KOPT-K1 (cell line): ENCODE measurements at regions not wholly inside any gene's neighbourhood (a gene's known extent, or its start where the extent isn't known, plus 50 kb on each side); places are given as distances from the start of the nearest gene placed in this dataset.
"Not testable (repeated sequence)": the region's sequence is repeated elsewhere in the genome, so short reads cannot be mapped to it uniquely, and the experiment has no call there.

Experiments
- H3K27ac ChIP-seq: fragments of 200-600 bp; sonication (generic); 2 replicates; pipeline ENCODE4 v1.5.1; 2016; ENCODE audit warnings: antibody characterized with exemption, mild to moderate bottlenecking, low read depth, low read length; ENCODE audit not compliant: poor library complexity, severe bottlenecking
- H3K36me3 ChIP-seq: fragments of 200-600 bp; sonication (generic); 2 replicates; pipeline ENCODE4 v1.5.1; 2017; ENCODE audit warnings: antibody characterized with exemption, mild to moderate bottlenecking, low read length, moderate library complexity; ENCODE audit not compliant: insufficient read depth
- H3K9me3 ChIP-seq: fragments of 200-600 bp; sonication (generic); 2 replicates; pipeline ENCODE4 v1.5.1; 2017; ENCODE audit warnings: antibody characterized with exemption, low read length, mild to moderate bottlenecking; ENCODE audit not compliant: insufficient read depth, poor library complexity, severe bottlenecking

- H3K27ac ChIP-seq, result no peak overlapping the region
- H3K36me3 ChIP-seq, result no peaks in the 10 kb centered on the region
- H3K9me3 ChIP-seq, result no peaks in the 10 kb centered on the region
These were observed 2216.6 kb upstream of the RAG2 start for GRCh38 chr11:38814670-38815069.

- Histone ChIP-seq H3K27ac (no peak overlapping the region), H3K9me3 (no peaks in the 10 kb centered on the region), H3K36me3 (no peaks in the 10 kb centered on the region)
These were observed 2211.5 kb upstream of the RAG2 start for GRCh38 chr11:38809521-38809920.

GRCh38 chr11:38796281-38796680 lies 2198.2 kb upstream of the RAG2 start:
- Histone ChIP-seq H3K36me3 (no peaks in the 10 kb centered on the region), H3K27ac (no peak overlapping the region), H3K9me3 (no peaks in the 10 kb centered on the region)

GRCh38 chr11:38795027-38795426 lies 2197.0 kb upstream of the RAG2 start:
- Histone ChIP-seq H3K9me3 (no peaks in the 10 kb centered on the region), H3K36me3 (no peaks in the 10 kb centered on the region), H3K27ac (no peak overlapping the region)

GRCh38 chr11:38791346-38791961 lies 2193.4 kb upstream of the RAG2 start:
- Histone ChIP-seq H3K36me3 (no peaks in the 10 kb centered on the region), H3K9me3 (no peaks in the 10 kb centered on the region), H3K27ac (no peak overlapping the region)

DNA sequence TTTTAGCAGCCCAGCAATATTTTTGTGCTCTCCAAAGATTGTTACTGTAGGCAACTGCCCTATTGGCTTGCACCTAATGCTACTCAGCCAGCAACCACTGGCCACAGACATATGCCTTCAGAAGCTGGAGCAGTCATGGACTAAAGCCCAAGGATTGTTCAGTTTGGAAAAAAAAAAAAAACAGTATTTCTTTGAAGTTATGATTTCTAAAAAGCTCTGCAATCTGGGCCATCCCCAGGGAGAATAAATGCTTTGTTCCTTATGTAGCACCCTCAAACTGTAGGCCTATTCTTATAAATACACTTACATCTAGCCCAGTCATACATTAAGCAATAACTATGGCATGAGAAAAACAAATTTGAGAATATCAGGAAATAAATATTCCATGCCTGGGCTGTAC lies 2190.5 kb upstream of the RAG2 start:
- H3K36me3 ChIP-seq, result no peaks in the 10 kb centered on the region
- H3K27ac ChIP-seq, result no peak overlapping the region
- H3K9me3 ChIP-seq, result no peaks in the 10 kb centered on the region

DNA sequence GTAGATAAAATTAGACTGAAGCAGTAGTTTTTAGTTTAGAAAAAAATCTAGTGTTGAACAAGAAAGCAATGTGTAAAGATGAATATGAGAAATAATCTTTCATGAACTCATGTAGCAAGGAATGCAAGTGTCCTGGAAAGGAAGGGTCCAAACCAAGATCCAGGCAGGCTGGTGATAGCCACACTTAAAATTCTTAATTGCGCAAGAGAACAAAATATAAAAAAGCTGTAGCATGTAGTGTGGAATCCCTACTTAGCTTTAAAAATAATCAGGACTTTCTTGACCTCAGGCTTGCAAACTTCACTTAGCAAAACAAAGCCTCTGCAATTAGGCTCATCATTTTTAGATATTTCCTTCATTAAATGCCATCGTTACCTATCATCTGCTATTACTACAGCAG lies 2186.1 kb upstream of the RAG2 start:
- Histone ChIP-seq H3K9me3 (no peaks in the 10 kb centered on the region), H3K36me3 (no peaks in the 10 kb centered on the region), H3K27ac (no peak overlapping the region)

GRCh38 chr11:38766796-38767195 lies 2168.8 kb upstream of the RAG2 start:
- no peak overlapping the region for H3K27ac ChIP-seq
- no peaks in the 10 kb centered on the region for H3K9me3 ChIP-seq
- H3K36me3 ChIP-seq, result no peaks in the 10 kb centered on the region

DNA sequence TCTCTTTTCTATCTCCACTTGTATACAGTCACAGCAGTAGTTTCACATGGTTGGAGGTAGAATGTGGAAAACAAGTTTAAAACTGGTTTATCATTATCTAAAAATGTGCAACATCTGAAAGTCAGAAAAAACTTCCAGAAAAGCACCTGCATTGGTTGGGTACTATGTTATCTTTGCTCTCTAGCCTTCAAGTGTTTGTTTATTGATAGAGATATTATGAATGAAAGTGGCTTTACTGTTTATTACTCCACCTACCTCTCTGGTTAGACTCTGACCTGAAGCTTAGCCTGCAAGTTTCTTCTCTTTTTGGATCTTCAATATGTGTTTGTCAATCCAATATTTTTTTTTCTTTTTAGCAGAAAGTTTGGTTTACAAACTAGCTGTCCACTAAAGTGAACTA lies 2161.4 kb upstream of the RAG2 start:
- Histone ChIP-seq H3K36me3 (no peaks in the 10 kb centered on the region), H3K9me3 (no peaks in the 10 kb centered on the region), H3K27ac (no peak overlapping the region)

DNA sequence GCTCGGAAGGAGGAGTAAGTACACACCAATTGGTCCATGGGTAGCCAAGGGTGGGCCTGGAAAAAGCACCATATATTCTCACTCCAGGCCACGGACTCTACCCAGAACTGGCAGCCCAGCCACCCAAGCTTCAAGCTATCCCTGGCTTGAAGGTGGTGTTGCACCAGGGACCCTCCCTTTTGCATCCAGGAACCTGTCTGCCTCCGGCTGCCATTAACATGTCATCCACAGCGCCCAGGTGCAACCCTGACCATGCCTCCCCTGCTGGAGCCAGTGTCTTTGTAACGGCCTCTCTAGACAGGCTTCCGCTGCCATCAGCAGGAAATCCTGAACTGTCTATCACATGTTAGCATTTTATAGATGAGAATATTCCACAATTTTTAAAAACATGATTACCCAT lies 2158.5 kb upstream of the RAG2 start:
- Histone ChIP-seq H3K9me3 (no peaks in the 10 kb centered on the region), H3K27ac (no peak overlapping the region), H3K36me3 (no peaks in the 10 kb centered on the region)

GRCh38 chr11:38751421-38751820 lies 2153.4 kb upstream of the RAG2 start:
- no peaks in the 10 kb centered on the region for H3K9me3 ChIP-seq
- no peaks in the 10 kb centered on the region for H3K36me3 ChIP-seq
- no peak overlapping the region for H3K27ac ChIP-seq

GRCh38 chr11:38746516-38746915 lies 2148.5 kb upstream of the RAG2 start:
- H3K9me3 ChIP-seq, H3K36me3 ChIP-seq, H3K27ac ChIP-seq: not testable (repeated sequence)

DNA sequence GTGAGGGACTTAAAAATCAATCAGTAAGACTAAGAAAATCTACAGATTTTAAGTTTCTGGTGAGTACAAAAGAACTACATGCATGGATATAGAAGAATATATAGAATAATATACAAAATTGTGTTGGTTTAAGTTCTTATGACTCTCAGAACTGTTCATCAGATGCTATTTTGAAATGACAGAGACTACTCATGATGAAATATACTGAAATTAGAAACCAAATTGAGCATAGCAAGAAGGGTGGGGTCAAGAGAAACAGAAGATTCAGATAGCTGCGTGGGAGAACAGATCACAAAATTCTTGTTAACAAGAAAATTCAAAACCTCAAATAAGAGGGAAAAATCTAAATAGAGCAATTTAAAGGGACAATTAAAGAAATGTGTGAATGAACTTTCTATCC lies 2125.3 kb upstream of the RAG2 start:
- Histone ChIP-seq H3K36me3 (no peaks in the 10 kb centered on the region), H3K9me3 (no peaks in the 10 kb centered on the region), H3K27ac (no peak overlapping the region)

DNA sequence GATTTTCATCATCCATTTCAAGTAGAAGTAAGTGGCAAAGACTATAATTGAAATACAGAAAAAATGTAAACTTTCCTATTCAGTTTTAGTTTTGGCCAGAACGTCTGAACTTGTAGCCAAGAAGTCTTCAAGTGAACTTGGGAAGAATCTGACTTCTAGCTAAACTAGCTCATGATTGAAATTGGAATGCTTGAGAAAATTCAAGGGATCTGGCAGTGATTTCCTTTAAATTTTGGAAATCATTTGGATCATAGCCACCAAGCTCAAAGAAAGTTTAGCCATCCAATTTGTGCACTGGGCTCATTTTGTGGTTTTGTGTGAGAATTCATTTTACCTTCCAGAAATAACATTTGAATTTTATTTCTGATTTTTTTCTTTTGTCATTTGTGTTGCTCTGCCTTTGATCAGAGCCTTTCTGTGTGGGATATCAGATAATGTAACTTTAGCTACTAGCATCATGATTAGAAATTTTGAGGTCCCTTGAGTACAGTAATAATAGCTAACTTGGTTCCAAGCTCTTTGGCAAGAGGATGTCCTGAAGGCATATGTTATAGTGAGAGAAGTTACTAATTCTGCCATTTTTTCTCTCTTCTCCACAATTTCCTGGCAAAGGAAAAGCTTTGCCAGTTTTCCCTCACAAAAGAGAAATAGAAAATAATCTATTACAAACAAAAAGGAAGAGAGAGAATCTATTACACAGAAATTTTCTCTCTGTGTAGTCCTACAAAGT lies 2123.7 kb upstream of the RAG2 start:
- H3K36me3 ChIP-seq, result no peaks in the 10 kb centered on the region
- no peak overlapping the region for H3K27ac ChIP-seq
- H3K9me3 ChIP-seq, result no peaks in the 10 kb centered on the region

GRCh38 chr11:38718659-38719058 lies 2120.6 kb upstream of the RAG2 start:
- Histone ChIP-seq H3K36me3 (no peaks in the 10 kb centered on the region), H3K27ac (no peak overlapping the region), H3K9me3 (no peaks in the 10 kb centered on the region)

DNA sequence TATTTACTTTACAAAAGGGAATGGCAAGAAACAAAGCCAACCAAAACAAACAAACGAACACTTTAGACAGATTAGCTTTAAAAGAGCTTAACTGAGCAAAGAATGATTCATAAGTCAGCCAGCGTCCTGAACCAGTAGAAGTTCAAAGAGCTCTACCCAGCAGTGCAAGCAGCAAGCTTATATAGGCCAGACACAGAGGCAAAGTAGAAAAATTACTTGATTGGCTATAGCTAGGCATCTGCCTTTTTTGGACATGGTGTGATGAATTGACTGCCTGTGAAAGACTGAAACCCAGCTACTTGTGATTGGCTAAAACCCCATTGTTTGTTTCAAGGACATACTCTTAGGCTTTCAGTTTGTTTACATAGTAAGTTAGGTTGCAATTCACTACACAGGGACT lies 2120.0 kb upstream of the RAG2 start:
- Histone ChIP-seq H3K27ac (no peak overlapping the region), H3K9me3 (no peaks in the 10 kb centered on the region), H3K36me3 (no peaks in the 10 kb centered on the region)
